ENCODE measurements at regions not wholly inside any gene's neighbourhood (a gene's known extent, or its start where the extent isn't known, plus 50 kb on each side); places are given as distances from the start of the nearest gene placed in this dataset.

GRCh38 chr15:98427321-98427720, 221.0 kb upstream of the IGF1R start:
- no peak for DNase-seq

- DNase-seq: peak; percentile 53
These were observed 219.9 kb upstream of the IGF1R start for GRCh38 chr15:98428253-98428989.

- DNase-seq: no peak
These were observed 217.2 kb upstream of the IGF1R start for GRCh38 chr15:98431171-98431570.

- no peak for DNase-seq
These were observed 215.0 kb upstream of the IGF1R start for GRCh38 chr15:98433346-98433745.

GRCh38 chr15:98433856-98434255, 214.5 kb upstream of the IGF1R start:
- no peak for DNase-seq

GRCh38 chr15:98437752-98438151, 210.6 kb upstream of the IGF1R start:
- no peak for DNase-seq

GRCh38 chr15:98438326-98438725, 210.0 kb upstream of the IGF1R start:
- DNase-seq: no peak

GRCh38 chr15:98438907-98439306, 209.4 kb upstream of the IGF1R start:
- no peak for DNase-seq

- DNase-seq: no peak
These were observed 208.8 kb upstream of the IGF1R start for GRCh38 chr15:98439523-98439942.

- DNase-seq: no peak
These were observed 207.4 kb upstream of the IGF1R start for GRCh38 chr15:98440917-98441316.

- DNase-seq: no peak
These were observed 206.7 kb upstream of the IGF1R start for GRCh38 chr15:98441599-98441998.

GRCh38 chr15:98442379-98442833, 205.9 kb upstream of the IGF1R start:
- DNase-seq: peak; percentile 42

- no peak for DNase-seq
These were observed 205.4 kb upstream of the IGF1R start for GRCh38 chr15:98442901-98443300.

GRCh38 chr15:98443526-98443925, 204.8 kb upstream of the IGF1R start:
- no peak for DNase-seq

- no peak for DNase-seq
These were observed 204.2 kb upstream of the IGF1R start for GRCh38 chr15:98444138-98444537.

- no peak for DNase-seq
These were observed 203.0 kb upstream of the IGF1R start for GRCh38 chr15:98445315-98445714.

GRCh38 chr15:98446083-98446482, 202.3 kb upstream of the IGF1R start:
- DNase-seq: no peak

- DNase-seq: no peak
These were observed 201.3 kb upstream of the IGF1R start for GRCh38 chr15:98447069-98447468.

GRCh38 chr15:98451236-98451635, 197.1 kb upstream of the IGF1R start:
- no peak for DNase-seq

- DNase-seq: no peak
These were observed 196.1 kb upstream of the IGF1R start for GRCh38 chr15:98452238-98452637.

- no peak for DNase-seq
These were observed 192.4 kb upstream of the IGF1R start for GRCh38 chr15:98455904-98456303.

- no peak for DNase-seq
These were observed 171.8 kb upstream of the IGF1R start for GRCh38 chr15:98476559-98476958.

GRCh38 chr15:98480844-98481243, 167.5 kb upstream of the IGF1R start:
- no peak for DNase-seq

GRCh38 chr15:98483575-98484130, 164.7 kb upstream of the IGF1R start:
- no peak for DNase-seq

GRCh38 chr15:98484914-98485313, 163.4 kb upstream of the IGF1R start:
- DNase-seq: no peak

All from activated gamma-delta T cell treated with Interleukin-2 at 50 U/mL for 16 hours (primary cell).